SK-N-MC (cell line): ENCODE measurements at regions not wholly inside any gene's neighbourhood (a gene's known extent, or its start where the extent isn't known, plus 50 kb on each side); places are given as distances from the start of the nearest gene placed in this dataset.

ENCODE experiments used
- EZH2 ChIP-seq: fragments of 200-600 bp; sonication (generic); IDR thresholded peaks from one replicate; pipeline ENCODE4 v1.6.1; 2017; ENCODE audit warnings: antibody characterized with exemption
- FOXP2 ChIP-seq: optimal IDR thresholded peaks from 2 replicates; pipeline ENCODE3; 2011; ENCODE audit warnings: mild to moderate bottlenecking, moderate library complexity; ENCODE audit not compliant: insufficient read depth; ENCODE audit errors: extremely low read length, control extremely low read depth

GRCh38 chr7:89926701-89927100, 227.6 kb upstream of the STEAP1 start:
- TF ChIP-seq FOXP2 (no peak), EZH2 (no peak)
